ENCODE measurements at regions not wholly inside any gene's neighbourhood (a gene's known extent, or its start where the extent isn't known, plus 50 kb on each side); places are given as distances from the start of the nearest gene placed in this dataset.

- DNase-seq = no peak
These were observed 179.9 kb downstream of the IRS1 start for GRCh38 chr2:226619707-226620106.

GRCh38 chr2:226618875-226619605 is 180.6 kb downstream of the IRS1 start:
- no peak for DNase-seq

GRCh38 chr2:226618544-226618874 is 181.1 kb downstream of the IRS1 start:
- no peak for DNase-seq

- no peak for DNase-seq
These were observed 183.7 kb downstream of the IRS1 start for GRCh38 chr2:226615891-226616290.

GRCh38 chr2:226611944-226612318 is 187.7 kb downstream of the IRS1 start:
- no peak for DNase-seq

- no peak for DNase-seq
These were observed 188.2 kb downstream of the IRS1 start for GRCh38 chr2:226611196-226611943.

- no peak for DNase-seq
These were observed 190.3 kb downstream of the IRS1 start for GRCh38 chr2:226609366-226609765.

- no peak for DNase-seq
These were observed 191.2 kb downstream of the IRS1 start for GRCh38 chr2:226608451-226608850.

GRCh38 chr2:226607379-226607778 is 192.2 kb downstream of the IRS1 start:
- DNase-seq = no peak

- no peak for DNase-seq
These were observed 194.0 kb downstream of the IRS1 start for GRCh38 chr2:226605642-226606041.

- DNase-seq = no peak
These were observed 196.0 kb downstream of the IRS1 start for GRCh38 chr2:226603606-226604005.

GRCh38 chr2:226601881-226602662 is 197.5 kb downstream of the IRS1 start:
- no peak for DNase-seq

- DNase-seq = no peak
These were observed 198.8 kb downstream of the IRS1 start for GRCh38 chr2:226600802-226601201.

- DNase-seq = no peak
These were observed 199.4 kb downstream of the IRS1 start for GRCh38 chr2:226600184-226600583.

GRCh38 chr2:226589043-226589442 is 210.6 kb downstream of the IRS1 start:
- no peak for DNase-seq

GRCh38 chr2:226585130-226585561 is 214.5 kb downstream of the IRS1 start:
- DNase-seq = no peak

- no peak for DNase-seq
These were observed 215.0 kb downstream of the IRS1 start for GRCh38 chr2:226584518-226585055.

GRCh38 chr2:226583715-226584114 is 215.9 kb downstream of the IRS1 start:
- no peak for DNase-seq

GRCh38 chr2:226581661-226582060 is 218.0 kb downstream of the IRS1 start:
- no peak for DNase-seq

GRCh38 chr2:226581004-226581403 is 218.6 kb downstream of the IRS1 start:
- DNase-seq = no peak

GRCh38 chr2:226580403-226580802 is 219.2 kb downstream of the IRS1 start:
- DNase-seq = no peak

GRCh38 chr2:226579519-226579918 is 220.1 kb downstream of the IRS1 start:
- no peak for DNase-seq

- DNase-seq = no peak
These were observed 220.7 kb downstream of the IRS1 start for GRCh38 chr2:226578879-226579278.

- DNase-seq = no peak
These were observed 221.2 kb downstream of the IRS1 start for GRCh38 chr2:226578373-226578772.

Data from DMS79 treated with DMSO at 0.1 percent for 48 hours (cell line).